ENCODE measurements at regions not wholly inside any gene's neighbourhood (a gene's known extent, or its start where the extent isn't known, plus 50 kb on each side); places are given as distances from the start of the nearest gene placed in this dataset.

DNA sequence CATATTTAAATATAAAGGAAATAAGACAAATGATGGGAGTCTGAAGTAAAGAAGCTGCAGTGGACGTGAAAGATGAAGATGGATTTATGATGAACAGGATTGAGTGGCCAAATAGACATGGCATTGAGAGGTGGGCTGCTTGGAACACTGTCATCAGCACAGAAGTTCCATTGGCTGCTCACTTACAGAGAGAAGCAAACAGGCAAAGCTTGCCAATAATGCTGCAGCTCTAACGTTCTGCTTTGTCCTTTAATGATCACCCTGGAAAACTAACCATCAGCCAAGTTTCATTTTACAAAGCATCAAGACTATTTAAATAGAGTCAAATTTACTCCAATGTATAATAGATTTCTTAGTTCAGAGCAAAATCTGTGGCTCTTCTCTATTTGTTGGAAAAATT is 721.4 kb downstream of the TMTC2 start:
- no peak overlapping the region for H3K27ac ChIP-seq (ENCODE audit: low read depth, low read length, severe bottlenecking)
- H3K36me3 ChIP-seq (ENCODE audit: control insufficient read depth, insufficient read depth, low read length) = no peaks in the 10 kb centered on the region
- 84 to 92% methylated on average over 1 to 2 of the region's 2 CpGs for WGBS, 2 experiments (ENCODE audit: insufficient coverage in 2 of 2)
- no peaks in the 10 kb centered on the region for H3K9me3 ChIP-seq (ENCODE audit: control insufficient read depth, low read length)
- no peak overlapping the region for H3K4me3 ChIP-seq (ENCODE audit: extremely low read depth, insufficient read depth, low read length, poor library complexity, severe bottlenecking)
- no peaks in the 10 kb centered on the region for H3K4me1 ChIP-seq (ENCODE audit: control insufficient read depth, insufficient read depth, low read length, poor library complexity, severe bottlenecking)

DNA sequence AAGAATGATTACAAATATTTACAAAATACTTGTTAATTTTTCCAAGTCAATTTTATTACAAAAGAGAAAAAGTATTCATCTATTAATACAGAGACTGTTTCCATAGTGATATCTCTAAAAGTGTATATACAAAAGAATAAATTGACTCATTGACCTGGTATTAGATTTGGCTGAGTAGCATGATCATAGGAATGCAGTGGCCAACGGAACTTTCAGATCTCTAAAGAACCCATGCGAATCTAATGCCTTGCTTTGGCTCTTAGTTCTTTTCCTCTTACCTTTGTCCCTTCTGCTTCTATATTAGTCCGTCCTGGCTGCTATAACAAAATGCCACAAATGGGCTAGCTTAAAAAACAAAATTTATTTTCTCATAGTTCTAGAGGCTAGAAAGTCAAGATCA is 717.8 kb downstream of the TMTC2 start:
- Histone ChIP-seq H3K4me1 (ENCODE audit: control insufficient read depth, insufficient read depth, low read length, poor library complexity, severe bottlenecking) (no peaks in the 10 kb centered on the region), H3K9me3 (ENCODE audit: control insufficient read depth, low read length) (no peaks in the 10 kb centered on the region), H3K27ac (ENCODE audit: low read depth, low read length, severe bottlenecking) (no peak overlapping the region), H3K4me3 (ENCODE audit: extremely low read depth, insufficient read depth, low read length, poor library complexity, severe bottlenecking) (no peak overlapping the region), H3K36me3 (ENCODE audit: control insufficient read depth, insufficient read depth, low read length) (no peaks in the 10 kb centered on the region)
- WGBS, 2 experiments (ENCODE audit: insufficient coverage in 2 of 2) = 85 to 100% methylated on average over 2 to 3 of the region's 3 CpGs

DNA sequence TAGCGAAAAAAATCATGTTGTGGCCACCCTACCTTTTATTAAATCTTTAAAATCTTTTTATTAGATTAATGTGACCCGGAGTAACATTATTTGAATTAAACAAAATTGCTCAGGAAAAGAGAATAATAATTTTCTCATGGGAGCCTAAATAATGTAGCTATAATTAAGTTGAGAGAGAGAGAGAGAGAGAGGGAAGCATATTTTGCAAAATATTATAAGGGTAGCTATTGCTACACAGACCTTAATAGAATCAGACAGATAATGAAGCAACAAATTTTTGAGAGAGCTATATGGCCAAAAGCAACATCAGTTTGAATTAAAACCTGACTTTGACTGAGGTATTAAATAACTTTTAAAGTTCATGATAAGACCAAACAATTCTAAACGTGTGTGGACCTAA is 703.5 kb downstream of the TMTC2 start:
- no peaks in the 10 kb centered on the region for H3K9me3 ChIP-seq (ENCODE audit: control insufficient read depth, low read length)
- WGBS, 2 experiments (ENCODE audit: insufficient coverage in 2 of 2) = no CpG with 5 or more reads among the region's 3 CpGs
- no peak overlapping the region for H3K4me3 ChIP-seq (ENCODE audit: extremely low read depth, insufficient read depth, low read length, poor library complexity, severe bottlenecking)
- no peaks in the 10 kb centered on the region for H3K36me3 ChIP-seq (ENCODE audit: control insufficient read depth, insufficient read depth, low read length)
- no peak overlapping the region for H3K27ac ChIP-seq (ENCODE audit: low read depth, low read length, severe bottlenecking)
- no peaks in the 10 kb centered on the region for H3K4me1 ChIP-seq (ENCODE audit: control insufficient read depth, insufficient read depth, low read length, poor library complexity, severe bottlenecking)

DNA sequence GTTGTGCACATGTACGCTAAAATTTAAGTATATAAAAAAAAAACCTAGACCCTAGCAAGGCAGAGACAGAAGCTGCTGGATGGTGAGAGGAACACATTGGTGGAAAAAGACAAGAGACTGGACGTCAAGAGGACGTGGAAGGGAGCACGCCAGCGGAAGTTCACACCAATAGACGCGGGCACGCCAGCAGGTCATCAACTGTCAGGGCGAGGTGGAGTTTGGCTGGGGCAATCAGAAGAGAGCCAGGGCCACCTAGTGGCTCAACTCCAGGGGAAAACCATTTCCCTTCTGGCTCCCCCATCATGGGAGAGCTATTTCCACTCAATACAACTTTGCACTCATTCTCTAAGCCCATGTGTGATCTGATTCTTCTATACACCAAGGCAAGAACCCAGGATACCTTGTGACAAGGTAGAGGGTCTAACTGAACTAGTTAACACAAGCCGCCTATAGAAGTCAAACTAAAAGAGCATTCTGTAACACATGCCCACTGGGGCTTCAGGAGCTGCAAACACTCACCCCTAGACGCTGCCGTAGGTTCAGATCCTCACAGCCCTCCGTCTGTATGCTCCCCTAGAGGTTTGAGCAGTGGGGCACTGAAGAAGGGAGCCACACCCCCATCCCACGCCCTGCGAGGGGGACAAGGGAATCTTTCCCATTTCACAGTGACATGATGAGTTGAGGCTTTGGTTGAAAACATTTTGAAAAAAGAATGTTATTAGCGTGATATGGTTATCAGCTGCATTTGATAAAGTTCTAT is 702.7 kb downstream of the TMTC2 start:
- Histone ChIP-seq H3K4me3 (ENCODE audit: extremely low read depth, insufficient read depth, low read length, poor library complexity, severe bottlenecking) (no peak overlapping the region), H3K9me3 (ENCODE audit: control insufficient read depth, low read length) (no peaks in the 10 kb centered on the region), H3K4me1 (ENCODE audit: control insufficient read depth, insufficient read depth, low read length, poor library complexity, severe bottlenecking) (no peaks in the 10 kb centered on the region), H3K36me3 (ENCODE audit: control insufficient read depth, insufficient read depth, low read length) (no peaks in the 10 kb centered on the region), H3K27ac (ENCODE audit: low read depth, low read length, severe bottlenecking) (no peak overlapping the region)
- WGBS, 2 experiments (ENCODE audit: insufficient coverage in 2 of 2) = 51 to 61% methylated on average over 6 to 9 of the region's 16 CpGs

DNA sequence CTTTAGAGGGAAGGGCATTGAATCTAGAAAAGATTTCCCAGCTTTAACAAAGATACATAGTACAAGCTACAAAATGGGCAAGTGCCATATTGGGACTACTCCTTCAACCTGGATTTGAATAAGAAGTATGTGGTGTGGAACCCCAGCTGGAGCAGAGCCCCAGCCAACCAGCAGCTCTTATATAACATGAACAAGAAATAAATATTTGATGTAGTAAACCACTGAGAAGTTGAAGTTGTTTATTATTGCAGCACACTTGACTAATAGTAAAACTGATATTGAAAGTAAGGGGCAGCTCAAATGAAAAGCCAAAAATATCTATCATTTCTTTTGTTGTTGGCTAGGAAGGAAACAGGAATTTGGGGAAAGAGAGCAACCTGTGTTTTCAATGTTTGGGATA is 701.8 kb downstream of the TMTC2 start:
- H3K9me3 ChIP-seq (ENCODE audit: control insufficient read depth, low read length) = no peaks in the 10 kb centered on the region
- H3K36me3 ChIP-seq (ENCODE audit: control insufficient read depth, insufficient read depth, low read length) = no peaks in the 10 kb centered on the region
- no peaks in the 10 kb centered on the region for H3K4me1 ChIP-seq (ENCODE audit: control insufficient read depth, insufficient read depth, low read length, poor library complexity, severe bottlenecking)
- no peak overlapping the region for H3K4me3 ChIP-seq (ENCODE audit: extremely low read depth, insufficient read depth, low read length, poor library complexity, severe bottlenecking)
- no peak overlapping the region for H3K27ac ChIP-seq (ENCODE audit: low read depth, low read length, severe bottlenecking)

DNA sequence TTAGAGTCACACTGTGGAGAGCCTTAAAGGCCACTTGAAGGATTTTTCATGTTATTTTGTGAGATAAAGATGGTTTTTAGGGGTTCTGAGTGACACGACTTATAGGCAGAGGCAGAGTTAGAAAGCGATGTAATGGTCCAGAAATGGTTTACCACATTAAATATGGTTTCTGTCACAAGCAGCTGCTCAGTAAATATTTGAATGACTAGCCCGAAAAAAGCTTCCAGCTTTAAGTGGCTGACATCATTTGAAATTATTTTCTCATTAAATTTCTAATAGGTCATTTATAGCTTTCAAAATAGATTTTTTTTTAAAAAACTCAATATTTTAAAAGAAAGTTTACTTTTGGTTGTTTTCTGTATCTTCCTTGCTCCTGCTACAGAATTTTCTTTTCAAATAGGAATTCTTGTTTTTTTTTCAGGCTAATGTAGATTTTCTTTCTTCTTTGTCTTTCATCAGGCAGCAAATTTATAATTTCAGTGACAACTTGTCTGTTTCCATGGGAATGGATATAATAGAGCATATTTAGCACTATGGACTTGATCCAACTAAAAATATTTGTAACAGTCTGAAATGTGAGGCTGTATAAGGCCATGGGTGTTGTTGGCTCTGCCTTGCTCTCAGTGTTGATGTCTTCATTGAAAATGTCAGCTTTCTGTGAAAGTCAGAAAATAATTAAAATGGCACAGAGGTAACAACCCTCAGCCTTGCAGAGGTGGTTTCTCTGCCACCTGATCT is 700.0 kb downstream of the TMTC2 start:
- Histone ChIP-seq H3K4me3 (ENCODE audit: extremely low read depth, insufficient read depth, low read length, poor library complexity, severe bottlenecking) (no peak overlapping the region), H3K36me3 (ENCODE audit: control insufficient read depth, insufficient read depth, low read length) (no peaks in the 10 kb centered on the region), H3K4me1 (ENCODE audit: control insufficient read depth, insufficient read depth, low read length, poor library complexity, severe bottlenecking) (no peaks in the 10 kb centered on the region), H3K27ac (ENCODE audit: low read depth, low read length, severe bottlenecking) (no peak overlapping the region), H3K9me3 (ENCODE audit: control insufficient read depth, low read length) (no peaks in the 10 kb centered on the region)
- whole genome bisulfite sequencing, 2 experiments (ENCODE audit: insufficient coverage in 2 of 2) = 100% methylated on average over 1 to 2 of the region's 3 CpGs

DNA sequence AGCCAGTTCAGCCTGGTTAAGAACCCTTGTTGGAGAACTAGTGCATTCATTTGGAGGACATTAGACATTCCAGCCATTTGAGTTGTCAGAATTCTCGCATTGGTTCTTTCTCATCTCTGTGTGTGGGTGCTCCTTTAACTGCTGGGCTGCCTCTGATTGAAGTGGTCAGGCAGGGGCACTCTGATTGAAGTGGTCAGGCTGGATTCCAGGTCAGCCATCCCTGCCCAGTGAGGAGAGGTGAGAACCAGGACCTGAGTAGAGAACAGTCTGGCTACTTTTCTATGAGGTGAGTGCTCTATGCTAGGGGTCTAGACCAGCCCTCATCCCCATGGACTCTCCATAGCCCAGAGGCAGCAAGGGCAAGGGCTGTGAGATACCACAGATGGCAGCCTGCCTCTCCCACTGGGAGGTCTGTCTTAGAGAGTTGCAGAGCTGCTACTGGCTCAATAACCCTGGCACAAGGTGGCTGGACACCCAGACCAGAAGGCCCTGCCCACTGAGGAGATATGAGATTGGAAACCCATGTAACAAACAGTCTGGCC is 691.6 kb downstream of the TMTC2 start:
- Histone ChIP-seq H3K4me1 (ENCODE audit: control insufficient read depth, insufficient read depth, low read length, poor library complexity, severe bottlenecking) (no peaks in the 10 kb centered on the region), H3K36me3 (ENCODE audit: control insufficient read depth, insufficient read depth, low read length) (no peaks in the 10 kb centered on the region)
- WGBS, 2 experiments (ENCODE audit: insufficient coverage in 2 of 2) = 67 to 83% methylated on average over 1 of the region's 1 CpG

DNA sequence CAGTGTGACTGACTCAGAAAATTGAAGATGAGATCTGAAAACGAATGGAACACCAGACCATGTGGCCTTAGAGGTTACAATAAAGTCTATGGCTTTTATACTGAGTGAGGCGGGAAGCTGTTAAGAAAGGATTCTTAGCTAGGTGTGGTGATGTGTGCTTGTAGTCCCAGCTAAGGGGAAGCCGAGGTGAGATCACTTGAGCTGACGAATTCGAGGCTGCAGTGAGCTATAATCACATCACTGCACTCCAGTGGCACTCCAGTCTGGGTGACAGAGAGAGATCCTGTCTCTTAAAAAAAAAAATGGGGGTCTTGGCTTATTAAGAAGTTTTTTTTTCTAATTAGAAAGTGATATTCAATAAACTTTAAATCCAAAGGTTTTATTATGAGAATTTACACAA is 678.6 kb downstream of the TMTC2 start:
- Histone ChIP-seq H3K9me3 (ENCODE audit: control insufficient read depth, low read length) (no peaks in the 10 kb centered on the region), H3K4me1 (ENCODE audit: control insufficient read depth, insufficient read depth, low read length, poor library complexity, severe bottlenecking) (no peaks in the 10 kb centered on the region), H3K4me3 (ENCODE audit: extremely low read depth, insufficient read depth, low read length, poor library complexity, severe bottlenecking) (no peak overlapping the region), H3K27ac (ENCODE audit: low read depth, low read length, severe bottlenecking) (no peak overlapping the region), H3K36me3 (ENCODE audit: control insufficient read depth, insufficient read depth, low read length) (no peaks in the 10 kb centered on the region)
- 71 to 84% methylated on average over 3 of the region's 5 CpGs for whole genome bisulfite sequencing, 2 experiments (ENCODE audit: insufficient coverage in 2 of 2)

More for the DNA sequence above, 691.6 kb downstream of the TMTC2 start:
- H3K9me3 ChIP-seq (ENCODE audit: control insufficient read depth, low read length) = no peaks in the 10 kb centered on the region
- H3K4me3 ChIP-seq (ENCODE audit: extremely low read depth, insufficient read depth, low read length, poor library complexity, severe bottlenecking) = no peak overlapping the region
- H3K27ac ChIP-seq (ENCODE audit: low read depth, low read length, severe bottlenecking) = no peak overlapping the region

DNA sequence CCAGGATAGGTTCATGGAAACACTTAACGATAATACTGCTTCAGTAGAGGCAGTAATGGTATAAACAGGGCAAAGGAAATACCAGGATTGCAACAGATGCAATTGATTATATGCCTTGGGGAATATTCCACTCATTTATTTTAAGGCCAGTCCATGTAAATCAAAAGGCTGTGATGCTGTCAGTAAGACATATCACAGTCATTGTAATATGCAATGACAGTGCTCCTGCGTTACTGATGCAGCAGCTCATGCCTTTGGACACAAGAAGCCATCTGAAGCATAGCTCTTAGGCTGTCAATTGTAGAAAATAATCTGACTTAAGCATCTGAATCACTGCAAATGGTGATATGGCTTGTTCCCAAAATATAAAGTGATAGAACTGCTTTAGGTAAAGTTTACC is 674.8 kb downstream of the TMTC2 start:
- no peak overlapping the region for H3K27ac ChIP-seq (ENCODE audit: low read depth, low read length, severe bottlenecking)
- WGBS, 2 experiments (ENCODE audit: insufficient coverage in 2 of 2) = 88 to 100% methylated on average over 1 to 2 of the region's 2 CpGs
- no peaks in the 10 kb centered on the region for H3K36me3 ChIP-seq (ENCODE audit: control insufficient read depth, insufficient read depth, low read length)
- H3K9me3 ChIP-seq (ENCODE audit: control insufficient read depth, low read length) = no peaks in the 10 kb centered on the region
- no peak overlapping the region for H3K4me3 ChIP-seq (ENCODE audit: extremely low read depth, insufficient read depth, low read length, poor library complexity, severe bottlenecking)
- no peaks in the 10 kb centered on the region for H3K4me1 ChIP-seq (ENCODE audit: control insufficient read depth, insufficient read depth, low read length, poor library complexity, severe bottlenecking)

DNA sequence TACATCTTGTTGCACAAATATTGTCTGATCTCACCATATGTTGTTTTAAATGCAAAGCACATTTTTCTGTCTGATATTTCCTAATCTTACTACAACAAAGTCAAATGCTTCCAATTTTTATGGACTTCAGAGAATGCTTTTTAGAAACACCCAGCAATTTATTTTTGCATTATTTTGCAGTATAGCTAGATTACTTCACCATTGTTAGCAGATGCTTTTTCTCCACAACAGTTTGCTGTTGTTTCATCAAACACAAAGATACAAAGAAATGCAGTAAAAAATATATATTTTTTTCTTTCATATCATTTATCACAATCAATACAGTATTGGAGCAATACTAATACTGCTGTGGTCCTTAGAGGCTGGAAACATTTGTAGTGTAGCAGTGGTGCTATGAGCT is 674.4 kb downstream of the TMTC2 start:
- Histone ChIP-seq H3K4me1 (ENCODE audit: control insufficient read depth, insufficient read depth, low read length, poor library complexity, severe bottlenecking) (no peaks in the 10 kb centered on the region), H3K9me3 (ENCODE audit: control insufficient read depth, low read length) (no peaks in the 10 kb centered on the region), H3K27ac (ENCODE audit: low read depth, low read length, severe bottlenecking) (no peak overlapping the region), H3K36me3 (ENCODE audit: control insufficient read depth, insufficient read depth, low read length) (no peaks in the 10 kb centered on the region), H3K4me3 (ENCODE audit: extremely low read depth, insufficient read depth, low read length, poor library complexity, severe bottlenecking) (no peak overlapping the region)

Data from mesodermal cell (in vitro differentiated cells).